ENCODE measurements at regions not wholly inside any gene's neighbourhood (a gene's known extent, or its start where the extent isn't known, plus 50 kb on each side); places are given as distances from the start of the nearest gene placed in this dataset.

GRCh38 chr3:103851793-103852192 lies 1417.0 kb downstream of the ZPLD1 start:
- DNase-seq, result no peak
- no peaks in the 10 kb centered on the region for H3K4me1 ChIP-seq
- H3K4me3 ChIP-seq, result no peak overlapping the region
- H3K9me3 ChIP-seq, result no peaks in the 10 kb centered on the region
- TF ChIP-seq, protein P1, sequence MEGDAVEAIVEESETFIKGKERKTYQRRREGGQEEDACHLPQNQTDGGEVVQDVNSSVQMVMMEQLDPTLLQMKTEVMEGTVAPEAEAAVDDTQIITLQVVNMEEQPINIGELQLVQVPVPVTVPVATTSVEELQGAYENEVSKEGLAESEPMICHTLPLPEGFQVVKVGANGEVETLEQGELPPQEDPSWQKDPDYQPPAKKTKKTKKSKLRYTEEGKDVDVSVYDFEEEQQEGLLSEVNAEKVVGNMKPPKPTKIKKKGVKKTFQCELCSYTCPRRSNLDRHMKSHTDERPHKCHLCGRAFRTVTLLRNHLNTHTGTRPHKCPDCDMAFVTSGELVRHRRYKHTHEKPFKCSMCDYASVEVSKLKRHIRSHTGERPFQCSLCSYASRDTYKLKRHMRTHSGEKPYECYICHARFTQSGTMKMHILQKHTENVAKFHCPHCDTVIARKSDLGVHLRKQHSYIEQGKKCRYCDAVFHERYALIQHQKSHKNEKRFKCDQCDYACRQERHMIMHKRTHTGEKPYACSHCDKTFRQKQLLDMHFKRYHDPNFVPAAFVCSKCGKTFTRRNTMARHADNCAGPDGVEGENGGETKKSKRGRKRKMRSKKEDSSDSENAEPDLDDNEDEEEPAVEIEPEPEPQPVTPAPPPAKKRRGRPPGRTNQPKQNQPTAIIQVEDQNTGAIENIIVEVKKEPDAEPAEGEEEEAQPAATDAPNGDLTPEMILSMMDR (IDR thresholded peaks at IDR 0.05), result no peak
- no peak for TF ChIP-seq POLR2A (IDR thresholded peaks at IDR 0.05)
- H3K36me3 ChIP-seq, result no peaks in the 10 kb centered on the region
- no peak for ATAC-seq
- no peaks in the 10 kb centered on the region for H3K27me3 ChIP-seq
- intact Hi-C loops (cut with DNase I), result no loop called here
- no peak overlapping the region for H3K27ac ChIP-seq

GRCh38 chr3:103862415-103862814 lies 1427.6 kb downstream of the ZPLD1 start:
- H3K27ac ChIP-seq, result no peak overlapping the region
- intact Hi-C loops (cut with DNase I), result no loop called here
- no peaks in the 10 kb centered on the region for H3K36me3 ChIP-seq
- peaks cover 0 to 1% (median 0%) of the 10 kb centered on the region in 12 donors for H3K9me3 ChIP-seq
- no peak for DNase-seq
- no peak for TF ChIP-seq POLR2A (IDR thresholded peaks at IDR 0.05)
- TF ChIP-seq, protein P1 (IDR thresholded peaks at IDR 0.05), result no peak
- ATAC-seq, result no peak
- H3K27me3 ChIP-seq, result no peaks in the 10 kb centered on the region
- H3K4me1 ChIP-seq, result no peaks in the 10 kb centered on the region
- H3K4me3 ChIP-seq, result no peak overlapping the region

- no peaks in the 10 kb centered on the region for H3K36me3 ChIP-seq
- H3K9me3 ChIP-seq, result no peaks in the 10 kb centered on the region
- H3K27ac ChIP-seq, result no peak overlapping the region
- no peaks in the 10 kb centered on the region for H3K4me1 ChIP-seq
- intact Hi-C loops (cut with DNase I), result no loop called here
- no peaks in the 10 kb centered on the region for H3K27me3 ChIP-seq
- ATAC-seq (no peak), DNase-seq (no peak)
- 65 to 81% (median 73%) methylated on average over 3 of the region's 3 CpGs for WGBS, 4 donors
- TF ChIP-seq, protein P1 (IDR thresholded peaks at IDR 0.05), result no peak
- TF ChIP-seq POLR2A (IDR thresholded peaks at IDR 0.05), result no peak
- H3K4me3 ChIP-seq, result no peak overlapping the region
Observed at GRCh38 chr3:103863381-103863780, 1428.6 kb downstream of the ZPLD1 start.

- H3K36me3 ChIP-seq, result no peaks in the 10 kb centered on the region
- no peak overlapping the region for H3K27ac ChIP-seq
- no peak overlapping the region for H3K4me3 ChIP-seq
- no peaks in the 10 kb centered on the region for H3K27me3 ChIP-seq
- no peaks in the 10 kb centered on the region for H3K4me1 ChIP-seq
- ATAC-seq, result no peak
- no peaks in the 10 kb centered on the region for H3K9me3 ChIP-seq
- DNase-seq, result no peak
- intact Hi-C loops (cut with DNase I), result loop anchor here in 1 of 10 donors (5.0 kb wide), 1 partner anchor 141 kb away; no protein-coding TSS in a partner anchor
- 71 to 77% (median 73%) methylated on average over 3 of the region's 3 CpGs for WGBS, 4 donors
- TF ChIP-seq POLR2A (IDR thresholded peaks at IDR 0.05), result no peak
- TF ChIP-seq, protein P1 (IDR thresholded peaks at IDR 0.05), result no peak
Observed at GRCh38 chr3:103866113-103866512, 1431.3 kb downstream of the ZPLD1 start.
